GM12878 (cell line): ENCODE measurements at regions not wholly inside any gene's neighbourhood (a gene's known extent, or its start where the extent isn't known, plus 50 kb on each side); places are given as distances from the start of the nearest gene placed in this dataset.

Experiments used
- ATAC-seq: fragments of 200-7000 bp; cut with Tn5 transposase; 3 replicates; pipeline ENCODE4 v1.9.1; 2020; ENCODE audit warnings: mild to moderate bottlenecking, moderate library complexity
- BruUV-seq: library from RNA; stranded (reverse); fragments of 400-500 nt; replicated peaks from 2 replicates; lab custom pipeline; 2021; lab: Mats Ljungman, UMichigan
- CTCF ChIA-PET: fragments of 300-600 bp; sonication (Branson Sonifier 250); formaldehyde crosslinking; extraction: SDS; loops from one replicate; lab custom pipeline; 2021; ENCODE audit warnings: inconsistent platforms; lab: Yijun Ruan, JAX
- POLR2A ChIA-PET: fragments of 350-600 bp; formaldehyde crosslinking; extraction: SDS; loops from one replicate; lab custom pipeline; 2021; ENCODE audit warnings: inconsistent platforms; lab: Charles Lee
- RAD21 ChIA-PET: fragments of 300-600 bp; sonication (Branson Sonifier 250); formaldehyde crosslinking; loops from one replicate; lab custom pipeline; 2023; ENCODE audit warnings: antibody characterized with exemption; ENCODE audit not compliant: unreplicated experiment; lab: Charles Lee
- SMC1A ChIA-PET: fragments of 300-600 bp; sonication (Branson Sonifier 250); formaldehyde crosslinking; loops from one replicate; lab custom pipeline; 2023; ENCODE audit not compliant: unreplicated experiment, uncharacterized antibody; lab: Charles Lee
- DNase-seq: peaks from one replicate; pipeline ENCODE4 v3.0.0-alpha.2; 2011; ENCODE audit warnings: low read depth, low spot score
- FAIRE-seq: peaks from 3 replicates; lab custom pipeline; 2011; peaks lifted over from hg19 to GRCh38; lab: Jason Lieb, UNC
- H2AFZ ChIP-seq: 2 replicates; pipeline ENCODE4 v1.6.0; 2011; ENCODE audit warnings: low read depth, low read length, control low read depth; ENCODE audit not compliant: control insufficient read depth
- H3K27ac ChIP-seq: 2 replicates; pipeline ENCODE4 v1.5.1; 2011; ENCODE audit warnings: control low read depth; ENCODE audit not compliant: control insufficient read depth, insufficient read depth
- H3K27me3 ChIP-seq, 2 experiments: replicated peaks in 1 of 2; 2 replicates each; pipeline versions ENCODE4 v1.6.0 to v1.6.1; 2011; ENCODE audit warnings: low read length in 1 of 2; ENCODE audit not compliant: control insufficient read depth in 2 of 2, insufficient read depth in 2 of 2
- H3K36me3 ChIP-seq, 2 experiments: 2 replicates each; pipeline ENCODE4 v1.5.1; 2011; ENCODE audit warnings: low read length in 1 of 2; ENCODE audit not compliant: control insufficient read depth in 2 of 2, insufficient read depth in 2 of 2
- H3K4me1 ChIP-seq: 2 replicates; pipeline ENCODE4 v1.6.1; 2011; ENCODE audit warnings: mild to moderate bottlenecking, low read length, moderate library complexity, mixed read lengths; ENCODE audit not compliant: control insufficient read depth, insufficient read depth
- H3K4me2 ChIP-seq: 2 replicates; pipeline ENCODE4 v1.6.0; 2011; ENCODE audit warnings: control low read depth; ENCODE audit not compliant: control insufficient read depth, insufficient read depth
- H3K4me3 ChIP-seq: fragments of 200-600 bp; sonication (generic); 2 replicates; pipeline ENCODE4 v1.5.1; 2016
- H3K79me2 ChIP-seq: 2 replicates; pipeline ENCODE4 v1.6.0; 2011; ENCODE audit warnings: low read length; ENCODE audit not compliant: control insufficient read depth, insufficient read depth
- H3K9ac ChIP-seq: 2 replicates; pipeline ENCODE4 v1.8.0; 2011; ENCODE audit warnings: low read length, control low read depth, mixed read lengths; ENCODE audit not compliant: control insufficient read depth, insufficient read depth
- H3K9me3 ChIP-seq: replicated peaks from 3 replicates; pipeline ENCODE4 v1.5.1; 2011; ENCODE audit warnings: mild to moderate bottlenecking, low read length; ENCODE audit not compliant: control insufficient read depth, insufficient read depth
- H4K20me1 ChIP-seq: 2 replicates; pipeline ENCODE4 v1.6.0; 2011; ENCODE audit not compliant: control insufficient read depth, insufficient read depth
- BRCA1 ChIP-seq: IDR thresholded peaks from 2 replicates; pipeline ENCODE4 v1.6.1; 2011; ENCODE audit warnings: low read depth, low read length, improper control_type of control experiment
- CBX3 ChIP-seq: fragments of 200-600 bp; sonication (generic); IDR thresholded peaks from 2 replicates; pipeline ENCODE4 v1.6.1; 2016; ENCODE audit warnings: low read depth, borderline replicate concordance
- EED ChIP-seq: sonication (generic); IDR thresholded peaks from 2 replicates; pipeline ENCODE4 v1.6.1; 2016; ENCODE audit warnings: antibody characterized with exemption, low read depth
- ELK1 ChIP-seq: IDR thresholded peaks from 2 replicates; pipeline ENCODE4 v1.6.1; 2012; ENCODE audit warnings: low read depth, low read length, improper control_type of control experiment
- GATAD2B ChIP-seq: fragments of 450-650 bp; conservative IDR thresholded peaks from 2 replicates; pipeline ENCODE4 v1.6.1; 2017; ENCODE audit warnings: low read depth, mild to moderate bottlenecking, moderate library complexity
- HDAC6 ChIP-seq: fragments of 200-600 bp; sonication (generic); IDR thresholded peaks from one replicate; pipeline ENCODE4 v1.8.0; 2017; ENCODE audit warnings: antibody characterized with exemption; ENCODE audit not compliant: unreplicated experiment
- JUND ChIP-seq: IDR thresholded peaks from 2 replicates; pipeline ENCODE4 v1.6.1; 2012; ENCODE audit warnings: low read depth, mild to moderate bottlenecking, low read length, improper control_type of control experiment, moderate library complexity
- NFYA ChIP-seq: IDR thresholded peaks from 2 replicates; pipeline ENCODE4 v1.6.1; 2011; ENCODE audit warnings: low read depth, mild to moderate bottlenecking, low read length, improper control_type of control experiment, borderline replicate concordance
- NR2C2 ChIP-seq: IDR thresholded peaks from 2 replicates; pipeline ENCODE4 v1.6.1; 2011; ENCODE audit warnings: borderline replicate concordance, low read depth; ENCODE audit not compliant: control insufficient read depth, insufficient read length
- POU2F2 ChIP-seq: IDR thresholded peaks from 3 replicates; pipeline ENCODE4 v1.6.1; 2011; ENCODE audit warnings: low read depth, mild to moderate bottlenecking, low read length, borderline replicate concordance
- TCF3 ChIP-seq: IDR thresholded peaks from 2 replicates; pipeline ENCODE4 v1.6.1; 2012; ENCODE audit warnings: low read depth, mild to moderate bottlenecking, low read length, borderline replicate concordance; ENCODE audit not compliant: insufficient read depth
- in situ Hi-C: fragments of 300-500 bp; cut with MboI; formaldehyde crosslinking; loops from 9 replicates; pipeline ENCODE4 v1.14.3; 2018; ENCODE audit warnings: mixed read lengths
- intact Hi-C: fragments of 100-400 bp; cut with micrococcal nuclease; formaldehyde crosslinking; loops from one replicate; pipeline ENCODE4 v1.14.2; 2022; ENCODE audit not compliant: unreplicated experiment
- TF ChIP-seq, protein P1 (sequence below): fragments of 450-650 bp; IDR thresholded peaks from 2 replicates; pipeline ENCODE4 v1.6.1; 2017; ENCODE audit warnings: mild to moderate bottlenecking, moderate library complexity
- TF ChIP-seq, protein P2 (sequence below): fragments of 450-650 bp; IDR thresholded peaks from 2 replicates; pipeline ENCODE4 v1.6.1; 2014; ENCODE audit warnings: mild to moderate bottlenecking
- TF ChIP-seq, protein P3 (sequence below): IDR thresholded peaks from 2 replicates; pipeline ENCODE4 v1.6.1; 2012; ENCODE audit warnings: mild to moderate bottlenecking, low read depth, low read length

DNA sequence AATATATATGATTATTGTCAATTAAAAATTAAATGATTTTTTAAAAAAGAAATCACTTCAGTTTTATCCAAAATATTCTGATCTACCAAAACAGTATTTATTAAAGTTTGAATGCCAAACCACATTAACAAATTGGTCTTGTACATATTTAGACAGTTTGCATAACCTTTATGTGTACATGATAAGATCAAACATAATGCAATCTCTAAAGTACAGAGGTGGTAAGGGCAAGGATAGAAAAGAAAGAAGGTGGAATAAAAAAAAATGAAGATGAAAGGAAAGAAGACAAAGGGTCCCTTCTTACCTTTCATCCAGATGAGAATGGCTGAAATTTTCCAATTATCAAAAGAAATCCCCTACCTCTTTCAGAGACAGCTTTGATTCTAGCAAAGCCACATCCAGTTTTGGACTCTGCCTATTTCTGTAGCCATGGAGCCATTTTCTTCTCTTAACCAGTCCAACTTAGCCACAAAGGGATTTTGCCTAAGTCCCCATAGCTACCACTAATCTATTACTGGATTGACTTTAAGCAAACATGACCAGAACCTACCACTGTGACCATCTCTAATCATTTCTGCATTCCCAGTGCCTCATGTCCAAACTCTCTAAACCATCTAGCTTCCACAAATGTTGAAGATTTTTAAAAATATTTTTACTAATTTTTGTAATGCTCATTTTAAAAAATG, 133.3 kb upstream of the TRPM3 start:
- DNase-seq = no peak
- no peak overlapping the region for H3K9ac ChIP-seq
- TF ChIP-seq TCF3 (no peak), NR2C2 (no peak), EED (no peak), POU2F2 (no peak), GATAD2B (no peak), ELK1 (no peak), JUND (no peak), BRCA1 (no peak), NFYA (no peak), CBX3 (no peak), HDAC6 (no peak)
- TF ChIP-seq, protein P1, sequence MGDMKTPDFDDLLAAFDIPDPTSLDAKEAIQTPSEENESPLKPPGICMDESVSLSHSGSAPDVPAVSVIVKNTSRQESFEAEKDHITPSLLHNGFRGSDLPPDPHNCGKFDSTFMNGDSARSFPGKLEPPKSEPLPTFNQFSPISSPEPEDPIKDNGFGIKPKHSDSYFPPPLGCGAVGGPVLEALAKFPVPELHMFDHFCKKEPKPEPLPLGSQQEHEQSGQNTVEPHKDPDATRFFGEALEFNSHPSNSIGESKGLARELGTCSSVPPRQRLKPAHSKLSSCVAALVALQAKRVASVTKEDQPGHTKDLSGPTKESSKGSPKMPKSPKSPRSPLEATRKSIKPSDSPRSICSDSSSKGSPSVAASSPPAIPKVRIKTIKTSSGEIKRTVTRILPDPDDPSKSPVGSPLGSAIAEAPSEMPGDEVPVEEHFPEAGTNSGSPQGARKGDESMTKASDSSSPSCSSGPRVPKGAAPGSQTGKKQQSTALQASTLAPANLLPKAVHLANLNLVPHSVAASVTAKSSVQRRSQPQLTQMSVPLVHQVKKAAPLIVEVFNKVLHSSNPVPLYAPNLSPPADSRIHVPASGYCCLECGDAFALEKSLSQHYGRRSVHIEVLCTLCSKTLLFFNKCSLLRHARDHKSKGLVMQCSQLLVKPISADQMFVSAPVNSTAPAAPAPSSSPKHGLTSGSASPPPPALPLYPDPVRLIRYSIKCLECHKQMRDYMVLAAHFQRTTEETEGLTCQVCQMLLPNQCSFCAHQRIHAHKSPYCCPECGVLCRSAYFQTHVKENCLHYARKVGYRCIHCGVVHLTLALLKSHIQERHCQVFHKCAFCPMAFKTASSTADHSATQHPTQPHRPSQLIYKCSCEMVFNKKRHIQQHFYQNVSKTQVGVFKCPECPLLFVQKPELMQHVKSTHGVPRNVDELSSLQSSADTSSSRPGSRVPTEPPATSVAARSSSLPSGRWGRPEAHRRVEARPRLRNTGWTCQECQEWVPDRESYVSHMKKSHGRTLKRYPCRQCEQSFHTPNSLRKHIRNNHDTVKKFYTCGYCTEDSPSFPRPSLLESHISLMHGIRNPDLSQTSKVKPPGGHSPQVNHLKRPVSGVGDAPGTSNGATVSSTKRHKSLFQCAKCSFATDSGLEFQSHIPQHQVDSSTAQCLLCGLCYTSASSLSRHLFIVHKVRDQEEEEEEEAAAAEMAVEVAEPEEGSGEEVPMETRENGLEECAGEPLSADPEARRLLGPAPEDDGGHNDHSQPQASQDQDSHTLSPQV = no peak
- TF ChIP-seq, protein P2, sequence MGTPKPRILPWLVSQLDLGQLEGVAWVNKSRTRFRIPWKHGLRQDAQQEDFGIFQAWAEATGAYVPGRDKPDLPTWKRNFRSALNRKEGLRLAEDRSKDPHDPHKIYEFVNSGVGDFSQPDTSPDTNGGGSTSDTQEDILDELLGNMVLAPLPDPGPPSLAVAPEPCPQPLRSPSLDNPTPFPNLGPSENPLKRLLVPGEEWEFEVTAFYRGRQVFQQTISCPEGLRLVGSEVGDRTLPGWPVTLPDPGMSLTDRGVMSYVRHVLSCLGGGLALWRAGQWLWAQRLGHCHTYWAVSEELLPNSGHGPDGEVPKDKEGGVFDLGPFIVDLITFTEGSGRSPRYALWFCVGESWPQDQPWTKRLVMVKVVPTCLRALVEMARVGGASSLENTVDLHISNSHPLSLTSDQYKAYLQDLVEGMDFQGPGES = no peak
- TF ChIP-seq, protein P3, sequence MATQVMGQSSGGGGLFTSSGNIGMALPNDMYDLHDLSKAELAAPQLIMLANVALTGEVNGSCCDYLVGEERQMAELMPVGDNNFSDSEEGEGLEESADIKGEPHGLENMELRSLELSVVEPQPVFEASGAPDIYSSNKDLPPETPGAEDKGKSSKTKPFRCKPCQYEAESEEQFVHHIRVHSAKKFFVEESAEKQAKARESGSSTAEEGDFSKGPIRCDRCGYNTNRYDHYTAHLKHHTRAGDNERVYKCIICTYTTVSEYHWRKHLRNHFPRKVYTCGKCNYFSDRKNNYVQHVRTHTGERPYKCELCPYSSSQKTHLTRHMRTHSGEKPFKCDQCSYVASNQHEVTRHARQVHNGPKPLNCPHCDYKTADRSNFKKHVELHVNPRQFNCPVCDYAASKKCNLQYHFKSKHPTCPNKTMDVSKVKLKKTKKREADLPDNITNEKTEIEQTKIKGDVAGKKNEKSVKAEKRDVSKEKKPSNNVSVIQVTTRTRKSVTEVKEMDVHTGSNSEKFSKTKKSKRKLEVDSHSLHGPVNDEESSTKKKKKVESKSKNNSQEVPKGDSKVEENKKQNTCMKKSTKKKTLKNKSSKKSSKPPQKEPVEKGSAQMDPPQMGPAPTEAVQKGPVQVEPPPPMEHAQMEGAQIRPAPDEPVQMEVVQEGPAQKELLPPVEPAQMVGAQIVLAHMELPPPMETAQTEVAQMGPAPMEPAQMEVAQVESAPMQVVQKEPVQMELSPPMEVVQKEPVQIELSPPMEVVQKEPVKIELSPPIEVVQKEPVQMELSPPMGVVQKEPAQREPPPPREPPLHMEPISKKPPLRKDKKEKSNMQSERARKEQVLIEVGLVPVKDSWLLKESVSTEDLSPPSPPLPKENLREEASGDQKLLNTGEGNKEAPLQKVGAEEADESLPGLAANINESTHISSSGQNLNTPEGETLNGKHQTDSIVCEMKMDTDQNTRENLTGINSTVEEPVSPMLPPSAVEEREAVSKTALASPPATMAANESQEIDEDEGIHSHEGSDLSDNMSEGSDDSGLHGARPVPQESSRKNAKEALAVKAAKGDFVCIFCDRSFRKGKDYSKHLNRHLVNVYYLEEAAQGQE = no peak

More for the DNA sequence above, 133.3 kb upstream of the TRPM3 start:
- CTCF ChIA-PET = no interaction called here
- SMC1A ChIA-PET = no interaction called here
- H3K79me2 ChIP-seq = no peaks in the 10 kb centered on the region
- no peaks in the 10 kb centered on the region for H4K20me1 ChIP-seq
- no peaks in the 10 kb centered on the region for H3K27me3 ChIP-seq
- H3K4me1 ChIP-seq = no peaks in the 10 kb centered on the region
- no peak overlapping the region for H3K4me3 ChIP-seq
- POLR2A ChIA-PET = no interaction called here
- ATAC-seq (no peak), FAIRE-seq (no peak)
- no peak overlapping the region for H3K4me2 ChIP-seq
- H3K27ac ChIP-seq = no peak overlapping the region
- no peaks in the 10 kb centered on the region for H3K36me3 ChIP-seq
- RAD21 ChIA-PET = no interaction called here
- intact Hi-C loops = no loop called here
- H2AFZ ChIP-seq = no peak overlapping the region
- no TSS peak for BruUV-seq
- in situ Hi-C loops = no loop called here
- no peaks in the 10 kb centered on the region for H3K9me3 ChIP-seq
